GM23338 (cell line): ENCODE measurements at regions not wholly inside any gene's neighbourhood (a gene's known extent, or its start where the extent isn't known, plus 50 kb on each side); places are given as distances from the start of the nearest gene placed in this dataset.

Experiments
- ATAC-seq: fragments of 200-7000 bp; cut with Tn5 transposase; 3 replicates; pipeline ENCODE4 v1.9.1; 2020
- DNase-seq: peaks from one replicate; pipeline ENCODE4 v3.0.0-alpha.2; 2015; ENCODE audit warnings: low spot score
- H2AFZ ChIP-seq: fragments of 200-600 bp; sonication (generic); 2 replicates; pipeline ENCODE4 v1.8.0; 2016; ENCODE audit warnings: antibody characterized with exemption, mild to moderate bottlenecking, moderate library complexity
- H3F3A ChIP-seq: fragments of 200-600 bp; sonication (generic); replicated peaks from 2 replicates; pipeline ENCODE4 v1.8.0; 2017; ENCODE audit warnings: antibody characterized with exemption, mixed run types, low read depth
- H3K27ac ChIP-seq: fragments of 200-600 bp; sonication (generic); 2 replicates; pipeline ENCODE4 v1.6.1; 2016; ENCODE audit warnings: low read depth
- H3K27me3 ChIP-seq: fragments of 200-600 bp; sonication (generic); 2 replicates; pipeline ENCODE4 v1.8.0; 2016; ENCODE audit warnings: mild to moderate bottlenecking, mixed run types, moderate library complexity; ENCODE audit not compliant: insufficient read depth
- H3K36me3 ChIP-seq: fragments of 200-600 bp; sonication (generic); 2 replicates; pipeline ENCODE4 v1.8.0; 2016; ENCODE audit warnings: mild to moderate bottlenecking; ENCODE audit not compliant: insufficient read depth
- H3K4me1 ChIP-seq: fragments of 200-600 bp; sonication (generic); 2 replicates; pipeline ENCODE4 v1.8.0; 2016; ENCODE audit warnings: mild to moderate bottlenecking, moderate library complexity; ENCODE audit not compliant: insufficient read depth
- H3K4me2 ChIP-seq: fragments of 200-600 bp; sonication (generic); 2 replicates; pipeline ENCODE4 v1.7.1; 2017; ENCODE audit warnings: mixed run types
- H3K4me3 ChIP-seq: fragments of 200-600 bp; sonication (generic); 2 replicates; pipeline ENCODE4 v1.6.1; 2016; ENCODE audit warnings: mixed run types
- H3K79me2 ChIP-seq: fragments of 200-600 bp; sonication (generic); replicated peaks from 2 replicates; pipeline ENCODE4 v1.8.0; 2017; ENCODE audit warnings: mild to moderate bottlenecking; ENCODE audit not compliant: insufficient read depth
- H3K9me2 ChIP-seq: fragments of 200-600 bp; sonication (generic); 2 replicates; pipeline ENCODE4 v1.8.0; 2017; ENCODE audit not compliant: insufficient read depth
- H4K20me1 ChIP-seq: fragments of 200-600 bp; sonication (generic); replicated peaks from 2 replicates; pipeline ENCODE4 v1.8.0; 2017; ENCODE audit warnings: mild to moderate bottlenecking; ENCODE audit not compliant: insufficient read depth
- H3K27ac Mint-ChIP-seq: 2 replicates; pipeline ENCODE4 v1.8.0; 2020; ENCODE audit warnings: inconsistent platforms, mild to moderate bottlenecking, moderate library complexity, mixed read lengths
- H3K27me3 Mint-ChIP-seq: 3 replicates; pipeline ENCODE4 v1.8.0; 2022; ENCODE audit warnings: low read depth, mild to moderate bottlenecking, moderate library complexity, mixed read lengths, inconsistent platforms; ENCODE audit not compliant: insufficient read depth, poor library complexity
- H3K36me3 Mint-ChIP-seq: 3 replicates; pipeline ENCODE4 v1.8.0; 2021; ENCODE audit warnings: low read depth, mild to moderate bottlenecking, inconsistent platforms, moderate library complexity, mixed read lengths
- H3K4me1 Mint-ChIP-seq: 3 replicates; pipeline ENCODE4 v1.8.0; 2020; ENCODE audit warnings: mild to moderate bottlenecking, inconsistent platforms, mixed read lengths
- H3K4me3 Mint-ChIP-seq: 3 replicates; pipeline ENCODE4 v1.8.0; 2021; ENCODE audit warnings: moderate library complexity, mild to moderate bottlenecking, inconsistent platforms, mixed read lengths
- H3K9me3 Mint-ChIP-seq: 3 replicates; pipeline ENCODE4 v1.8.0; 2020; ENCODE audit warnings: moderate library complexity, mild to moderate bottlenecking, inconsistent platforms, mixed read lengths
- EZH2 ChIP-seq: fragments of 200-600 bp; sonication (generic); IDR thresholded peaks from one replicate; pipeline ENCODE4 v1.8.0; 2017; ENCODE audit warnings: antibody characterized with exemption, mild to moderate bottlenecking, low read depth; ENCODE audit not compliant: unreplicated experiment
- EZH2phosphoT487 ChIP-seq: fragments of 200-600 bp; sonication (generic); IDR thresholded peaks from one replicate; pipeline ENCODE4 v1.8.1; 2018; ENCODE audit warnings: antibody characterized with exemption; ENCODE audit not compliant: unreplicated experiment
- JUNB ChIP-seq: IDR thresholded peaks from one replicate; pipeline ENCODE4 v1.6.1; 2016; ENCODE audit warnings: antibody characterized with exemption; ENCODE audit not compliant: unreplicated experiment
- NANOG ChIP-seq: IDR thresholded peaks from 2 replicates; pipeline ENCODE4 v1.6.1; 2016; ENCODE audit warnings: antibody characterized with exemption, borderline replicate concordance
- POLR2AphosphoS5 ChIP-seq: IDR thresholded peaks from 2 replicates; pipeline ENCODE4 v1.6.1; 2016; ENCODE audit warnings: antibody characterized with exemption, low read depth
- STAT1 ChIP-seq: IDR thresholded peaks from one replicate; pipeline ENCODE4 v1.6.1; 2016; ENCODE audit warnings: antibody characterized with exemption; ENCODE audit not compliant: unreplicated experiment
- ZNF114 ChIP-seq: fragments of 250-450 bp; sonication (Bioruptor Pico); IDR thresholded peaks from 2 replicates; pipeline ENCODE4 v1.5.0; 2020; ENCODE audit warnings: mild to moderate bottlenecking, moderate library complexity
- ZNF331 ChIP-seq: fragments of 250-450 bp; sonication (Bioruptor Pico); IDR thresholded peaks from 2 replicates; pipeline ENCODE4 v1.5.0; 2020; ENCODE audit warnings: low read depth, mild to moderate bottlenecking, moderate library complexity
- TF ChIP-seq, protein P1 (sequence below): IDR thresholded peaks from 2 replicates; pipeline ENCODE4 v1.6.1; 2016; ENCODE audit warnings: antibody characterized with exemption
- TF ChIP-seq, protein P2 (sequence below): IDR thresholded peaks from one replicate; pipeline ENCODE4 v1.6.1; 2018; ENCODE audit warnings: antibody characterized with exemption; ENCODE audit not compliant: unreplicated experiment
- TF ChIP-seq, protein P3 (sequence below): fragments of 250-450 bp; sonication (Bioruptor Pico); IDR thresholded peaks from 2 replicates; pipeline ENCODE4 v1.5.0; 2020; ENCODE audit warnings: mild to moderate bottlenecking, moderate library complexity

DNA sequence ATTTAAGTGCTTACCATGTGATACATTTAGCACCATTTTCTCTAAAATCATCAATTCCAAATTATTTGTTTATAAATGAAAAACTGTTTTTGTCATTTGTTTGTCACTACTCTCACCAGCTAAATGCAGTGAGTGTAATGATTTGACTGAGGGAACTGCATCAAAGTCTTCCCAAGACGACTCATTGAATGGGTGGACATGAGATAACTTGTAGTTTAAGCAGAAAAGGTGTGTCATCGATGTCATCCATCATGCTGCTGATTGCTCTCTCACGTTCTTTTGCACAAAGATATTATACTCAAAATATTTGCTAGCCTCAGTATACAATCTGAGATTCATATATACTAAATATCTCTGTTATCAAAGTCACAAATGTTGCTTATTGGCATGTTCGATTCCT is 366.5 kb downstream of the IRS2 start (continued):
- TF ChIP-seq, protein P1, sequence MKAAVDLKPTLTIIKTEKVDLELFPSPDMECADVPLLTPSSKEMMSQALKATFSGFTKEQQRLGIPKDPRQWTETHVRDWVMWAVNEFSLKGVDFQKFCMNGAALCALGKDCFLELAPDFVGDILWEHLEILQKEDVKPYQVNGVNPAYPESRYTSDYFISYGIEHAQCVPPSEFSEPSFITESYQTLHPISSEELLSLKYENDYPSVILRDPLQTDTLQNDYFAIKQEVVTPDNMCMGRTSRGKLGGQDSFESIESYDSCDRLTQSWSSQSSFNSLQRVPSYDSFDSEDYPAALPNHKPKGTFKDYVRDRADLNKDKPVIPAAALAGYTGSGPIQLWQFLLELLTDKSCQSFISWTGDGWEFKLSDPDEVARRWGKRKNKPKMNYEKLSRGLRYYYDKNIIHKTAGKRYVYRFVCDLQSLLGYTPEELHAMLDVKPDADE: no peak
- TF ChIP-seq NANOG (no peak), ZNF114 (CRISPR knock-in tag) (no peak), EZH2phosphoT487 (no peak), ZNF331 (no peak), JUNB (no peak)
- TF ChIP-seq, protein P2, sequence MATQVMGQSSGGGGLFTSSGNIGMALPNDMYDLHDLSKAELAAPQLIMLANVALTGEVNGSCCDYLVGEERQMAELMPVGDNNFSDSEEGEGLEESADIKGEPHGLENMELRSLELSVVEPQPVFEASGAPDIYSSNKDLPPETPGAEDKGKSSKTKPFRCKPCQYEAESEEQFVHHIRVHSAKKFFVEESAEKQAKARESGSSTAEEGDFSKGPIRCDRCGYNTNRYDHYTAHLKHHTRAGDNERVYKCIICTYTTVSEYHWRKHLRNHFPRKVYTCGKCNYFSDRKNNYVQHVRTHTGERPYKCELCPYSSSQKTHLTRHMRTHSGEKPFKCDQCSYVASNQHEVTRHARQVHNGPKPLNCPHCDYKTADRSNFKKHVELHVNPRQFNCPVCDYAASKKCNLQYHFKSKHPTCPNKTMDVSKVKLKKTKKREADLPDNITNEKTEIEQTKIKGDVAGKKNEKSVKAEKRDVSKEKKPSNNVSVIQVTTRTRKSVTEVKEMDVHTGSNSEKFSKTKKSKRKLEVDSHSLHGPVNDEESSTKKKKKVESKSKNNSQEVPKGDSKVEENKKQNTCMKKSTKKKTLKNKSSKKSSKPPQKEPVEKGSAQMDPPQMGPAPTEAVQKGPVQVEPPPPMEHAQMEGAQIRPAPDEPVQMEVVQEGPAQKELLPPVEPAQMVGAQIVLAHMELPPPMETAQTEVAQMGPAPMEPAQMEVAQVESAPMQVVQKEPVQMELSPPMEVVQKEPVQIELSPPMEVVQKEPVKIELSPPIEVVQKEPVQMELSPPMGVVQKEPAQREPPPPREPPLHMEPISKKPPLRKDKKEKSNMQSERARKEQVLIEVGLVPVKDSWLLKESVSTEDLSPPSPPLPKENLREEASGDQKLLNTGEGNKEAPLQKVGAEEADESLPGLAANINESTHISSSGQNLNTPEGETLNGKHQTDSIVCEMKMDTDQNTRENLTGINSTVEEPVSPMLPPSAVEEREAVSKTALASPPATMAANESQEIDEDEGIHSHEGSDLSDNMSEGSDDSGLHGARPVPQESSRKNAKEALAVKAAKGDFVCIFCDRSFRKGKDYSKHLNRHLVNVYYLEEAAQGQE: no peak

DNA sequence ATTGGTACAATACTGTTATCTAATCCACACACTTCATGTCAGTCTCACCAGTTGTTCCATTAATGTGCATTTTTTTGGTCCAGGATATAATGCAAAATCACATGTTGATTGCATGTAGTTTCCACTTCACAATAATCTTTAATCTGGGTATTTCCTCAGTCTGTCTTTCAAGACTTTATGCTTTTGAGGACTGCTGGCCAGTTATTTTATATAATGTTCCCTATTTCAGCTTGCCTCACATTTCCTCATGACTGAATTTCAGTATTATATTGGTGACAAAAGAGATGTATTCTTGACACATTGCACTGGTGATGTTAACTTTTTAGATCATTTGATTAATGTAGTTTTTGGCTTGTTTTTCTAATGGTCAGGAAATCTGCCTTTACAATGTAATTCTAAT is 368.3 kb downstream of the IRS2 start:
- Histone ChIP-seq H3K36me3 (no peaks in the 10 kb centered on the region), H2AFZ (no peak overlapping the region), H3K4me2 (no peak overlapping the region), H3F3A (no peaks in the 10 kb centered on the region), H3K79me2 (no peaks in the 10 kb centered on the region), H3K27me3 (no peaks in the 10 kb centered on the region), H3K27ac (no peak overlapping the region), H4K20me1 (no peaks in the 10 kb centered on the region), H3K4me1 (no peaks in the 10 kb centered on the region), H3K4me3 (no peak overlapping the region), H3K9me2 (no peaks in the 10 kb centered on the region)
- no peak for ATAC-seq
- Mint-ChIP-seq H3K4me1 (peaks cover 2% of the 10 kb centered on the region; the same call in 1 of the 3 replicates), H3K27me3 (no peaks in the 10 kb centered on the region), H3K36me3 (no peaks in the 10 kb centered on the region), H3K4me3 (no peak overlapping the region), H3K27ac (no peak overlapping the region), H3K9me3 (no peaks in the 10 kb centered on the region)
- no peak for TF ChIP-seq ZNF331
- DNase-seq: no peak

DNA sequence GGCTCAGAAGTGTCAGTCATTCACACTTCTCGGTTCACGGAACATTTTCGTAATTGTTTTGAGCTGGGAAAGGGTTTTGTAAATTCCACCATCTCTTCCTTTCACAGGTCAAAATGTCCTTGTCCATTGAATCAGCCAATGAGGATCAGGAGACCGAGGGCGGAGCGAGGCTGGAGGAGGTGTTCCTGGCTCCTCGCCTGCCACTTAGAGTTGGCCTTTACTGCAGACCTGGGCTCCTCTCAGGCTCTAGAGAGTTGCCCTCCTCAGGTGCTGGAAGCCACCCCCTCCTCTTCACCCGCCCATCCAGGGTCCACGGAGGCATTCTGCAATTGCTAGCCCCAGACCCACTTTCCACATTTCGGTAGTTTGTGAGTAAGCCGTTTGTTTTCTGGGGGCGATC is 370.4 kb downstream of the IRS2 start:
- Histone ChIP-seq H2AFZ (peak overlapping the region; percentile 47), H3K4me1 (no peaks in the 10 kb centered on the region), H3K79me2 (no peaks in the 10 kb centered on the region), H3K4me2 (no peak overlapping the region), H3K4me3 (no peak overlapping the region), H4K20me1 (no peaks in the 10 kb centered on the region), H3K27me3 (no peaks in the 10 kb centered on the region), H3K27ac (no peak overlapping the region), H3F3A (no peaks in the 10 kb centered on the region), H3K36me3 (no peaks in the 10 kb centered on the region), H3K9me2 (no peaks in the 10 kb centered on the region)
- Mint-ChIP-seq H3K9me3 (no peaks in the 10 kb centered on the region), H3K4me1 (peaks cover 8% of the 10 kb centered on the region; the same call in 2 of the 3 replicates), H3K36me3 (no peaks in the 10 kb centered on the region), H3K27me3 (no peaks in the 10 kb centered on the region), H3K4me3 (no peak overlapping the region), H3K27ac (no peak overlapping the region)
- ATAC-seq (no peak; the same call in 2 of the 3 replicates), DNase-seq (peak; percentile 1)
- TF ChIP-seq ZNF114 (CRISPR knock-in tag): no peak
- TF ChIP-seq, protein P3, sequence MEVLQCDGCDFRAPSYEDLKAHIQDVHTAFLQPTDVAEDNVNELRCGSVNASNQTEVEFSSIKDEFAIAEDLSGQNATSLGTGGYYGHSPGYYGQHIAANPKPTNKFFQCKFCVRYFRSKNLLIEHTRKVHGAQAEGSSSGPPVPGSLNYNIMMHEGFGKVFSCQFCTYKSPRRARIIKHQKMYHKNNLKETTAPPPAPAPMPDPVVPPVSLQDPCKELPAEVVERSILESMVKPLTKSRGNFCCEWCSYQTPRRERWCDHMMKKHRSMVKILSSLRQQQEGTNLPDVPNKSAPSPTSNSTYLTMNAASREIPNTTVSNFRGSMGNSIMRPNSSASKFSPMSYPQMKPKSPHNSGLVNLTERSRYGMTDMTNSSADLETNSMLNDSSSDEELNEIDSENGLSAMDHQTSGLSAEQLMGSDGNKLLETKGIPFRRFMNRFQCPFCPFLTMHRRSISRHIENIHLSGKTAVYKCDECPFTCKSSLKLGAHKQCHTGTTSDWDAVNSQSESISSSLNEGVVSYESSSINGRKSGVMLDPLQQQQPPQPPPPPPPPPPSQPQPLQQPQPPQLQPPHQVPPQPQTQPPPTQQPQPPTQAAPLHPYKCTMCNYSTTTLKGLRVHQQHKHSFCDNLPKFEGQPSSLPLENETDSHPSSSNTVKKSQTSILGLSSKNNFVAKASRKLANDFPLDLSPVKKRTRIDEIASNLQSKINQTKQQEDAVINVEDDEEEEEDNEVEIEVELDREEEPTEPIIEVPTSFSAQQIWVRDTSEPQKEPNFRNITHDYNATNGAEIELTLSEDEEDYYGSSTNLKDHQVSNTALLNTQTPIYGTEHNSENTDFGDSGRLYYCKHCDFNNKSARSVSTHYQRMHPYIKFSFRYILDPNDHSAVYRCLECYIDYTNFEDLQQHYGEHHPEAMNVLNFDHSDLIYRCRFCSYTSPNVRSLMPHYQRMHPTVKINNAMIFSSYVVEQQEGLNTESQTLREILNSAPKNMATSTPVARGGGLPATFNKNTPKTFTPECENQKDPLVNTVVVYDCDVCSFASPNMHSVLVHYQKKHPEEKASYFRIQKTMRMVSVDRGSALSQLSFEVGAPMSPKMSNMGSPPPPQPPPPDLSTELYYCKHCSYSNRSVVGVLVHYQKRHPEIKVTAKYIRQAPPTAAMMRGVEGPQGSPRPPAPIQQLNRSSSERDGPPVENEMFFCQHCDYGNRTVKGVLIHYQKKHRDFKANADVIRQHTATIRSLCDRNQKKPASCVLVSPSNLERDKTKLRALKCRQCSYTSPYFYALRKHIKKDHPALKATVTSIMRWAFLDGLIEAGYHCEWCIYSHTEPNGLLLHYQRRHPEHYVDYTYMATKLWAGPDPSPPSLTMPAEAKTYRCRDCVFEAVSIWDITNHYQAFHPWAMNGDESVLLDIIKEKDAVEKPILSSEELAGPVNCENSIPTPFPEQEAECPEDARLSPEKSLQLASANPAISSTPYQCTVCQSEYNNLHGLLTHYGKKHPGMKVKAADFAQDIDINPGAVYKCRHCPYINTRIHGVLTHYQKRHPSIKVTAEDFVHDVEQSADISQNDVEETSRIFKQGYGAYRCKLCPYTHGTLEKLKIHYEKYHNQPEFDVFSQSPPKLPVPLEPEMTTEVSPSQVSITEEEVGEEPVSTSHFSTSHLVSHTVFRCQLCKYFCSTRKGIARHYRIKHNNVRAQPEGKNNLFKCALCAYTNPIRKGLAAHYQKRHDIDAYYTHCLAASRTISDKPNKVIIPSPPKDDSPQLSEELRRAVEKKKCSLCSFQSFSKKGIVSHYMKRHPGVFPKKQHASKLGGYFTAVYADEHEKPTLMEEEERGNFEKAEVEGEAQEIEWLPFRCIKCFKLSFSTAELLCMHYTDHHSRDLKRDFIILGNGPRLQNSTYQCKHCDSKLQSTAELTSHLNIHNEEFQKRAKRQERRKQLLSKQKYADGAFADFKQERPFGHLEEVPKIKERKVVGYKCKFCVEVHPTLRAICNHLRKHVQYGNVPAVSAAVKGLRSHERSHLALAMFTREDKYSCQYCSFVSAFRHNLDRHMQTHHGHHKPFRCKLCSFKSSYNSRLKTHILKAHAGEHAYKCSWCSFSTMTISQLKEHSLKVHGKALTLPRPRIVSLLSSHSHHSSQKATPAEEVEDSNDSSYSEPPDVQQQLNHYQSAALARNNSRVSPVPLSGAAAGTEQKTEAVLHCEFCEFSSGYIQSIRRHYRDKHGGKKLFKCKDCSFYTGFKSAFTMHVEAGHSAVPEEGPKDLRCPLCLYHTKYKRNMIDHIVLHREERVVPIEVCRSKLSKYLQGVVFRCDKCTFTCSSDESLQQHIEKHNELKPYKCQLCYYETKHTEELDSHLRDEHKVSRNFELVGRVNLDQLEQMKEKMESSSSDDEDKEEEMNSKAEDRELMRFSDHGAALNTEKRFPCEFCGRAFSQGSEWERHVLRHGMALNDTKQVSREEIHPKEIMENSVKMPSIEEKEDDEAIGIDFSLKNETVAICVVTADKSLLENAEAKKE (CRISPR knock-in tag): no peak
- TF ChIP-seq EZH2phosphoT487: no peak
- no peak for TF ChIP-seq NANOG
- no peak for TF ChIP-seq EZH2
- no peak for TF ChIP-seq STAT1
- no peak for TF ChIP-seq JUNB
- no peak for TF ChIP-seq POLR2AphosphoS5
